Erythroblast (primary cell): ENCODE measurements at regions not wholly inside any gene's neighbourhood (a gene's known extent, or its start where the extent isn't known, plus 50 kb on each side); places are given as distances from the start of the nearest gene placed in this dataset.
"Not testable (repeated sequence)": the region's sequence is repeated elsewhere in the genome, so short reads cannot be mapped to it uniquely, and the experiment has no call there.

Experiments used
- GATA1 ChIP-seq: IDR thresholded peaks from 2 replicates; pipeline ENCODE4 v1.6.1; 2011; ENCODE audit warnings: low read depth, mild to moderate bottlenecking, control low read depth, low read length, moderate library complexity
- POLR2A ChIP-seq: IDR thresholded peaks from 2 replicates; pipeline ENCODE4 v1.6.1; 2011; ENCODE audit warnings: mild to moderate bottlenecking, low read length

DNA sequence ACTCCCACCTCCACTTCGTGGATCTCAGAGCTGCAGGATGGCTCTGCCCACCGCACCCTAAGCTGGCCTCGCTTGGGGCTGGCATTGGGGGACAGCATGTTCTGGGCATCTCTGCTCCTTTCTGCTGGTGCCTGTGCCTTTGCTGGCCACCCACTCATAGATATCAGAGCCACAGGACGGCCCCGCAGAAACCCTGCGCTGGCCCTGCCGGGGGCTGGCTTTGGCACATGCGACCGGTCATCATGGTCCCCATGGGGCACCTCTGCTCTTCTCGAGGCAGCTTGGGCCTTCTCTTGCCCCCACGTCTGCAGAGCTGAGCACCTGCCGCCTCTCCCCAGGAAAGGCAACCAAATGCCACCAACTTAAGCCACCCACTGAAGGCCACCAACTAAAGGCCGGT is 895.7 kb upstream of the DEFB115 start:
- not testable (repeated sequence) for TF ChIP-seq POLR2A, GATA1
